ENCODE measurements at regions not wholly inside any gene's neighbourhood (a gene's known extent, or its start where the extent isn't known, plus 50 kb on each side); places are given as distances from the start of the nearest gene placed in this dataset.

- ChIA-PET CTCF (ENCODE audit: unreplicated experiment) (no interaction called here), POLR2A (no interaction called here)
- Histone ChIP-seq H3K9me2 (ENCODE audit: insufficient read depth, low read length) (no peaks in the 10 kb centered on the region), H3K27ac (ENCODE audit: low read depth, low read length, poor library complexity, severe bottlenecking) (no peak overlapping the region), H3K9me3 (ENCODE audit: low read length) (no peaks in the 10 kb centered on the region), H3K36me3 (ENCODE audit: insufficient read depth, low read length) (no peaks in the 10 kb centered on the region), H4K20me1 (ENCODE audit: insufficient read depth, low read length) (no peaks in the 10 kb centered on the region), H3K4me3 (ENCODE audit: low read depth, low read length, poor library complexity, severe bottlenecking) (no peak overlapping the region), H2AFZ (ENCODE audit: low read length) (no peak overlapping the region), H3K4me1 (ENCODE audit: insufficient read depth, low read length, poor library complexity, severe bottlenecking) (no peaks in the 10 kb centered on the region), H3K4me2 (ENCODE audit: low read length) (no peak overlapping the region), H3K79me2 (ENCODE audit: insufficient read depth, low read depth, low read length) (no peaks in the 10 kb centered on the region)
- TF ChIP-seq CTCF (conservative IDR thresholded peaks at IDR 0.05; ENCODE audit: low read length), result no peak
- no peak for TF ChIP-seq EZH2phosphoT487 (IDR thresholded peaks at IDR 0.05; ENCODE audit: borderline replicate concordance, low read depth, low read length)
- DNase-seq (ENCODE audit: low spot score), result no peak
- no TSS peak for BruUV-seq (replicated peaks)
- intact Hi-C loops (cut with micrococcal nuclease; ENCODE audit: unreplicated experiment), result no loop called here
Measured at GRCh38 chrX:79231662-79232061, 87.2 kb downstream of the GPR174 start.
